ENCODE measurements at regions not wholly inside any gene's neighbourhood (a gene's known extent, or its start where the extent isn't known, plus 50 kb on each side); places are given as distances from the start of the nearest gene placed in this dataset.
"Not testable (repeated sequence)": the region's sequence is repeated elsewhere in the genome, so short reads cannot be mapped to it uniquely, and the experiment has no call there.

DNA sequence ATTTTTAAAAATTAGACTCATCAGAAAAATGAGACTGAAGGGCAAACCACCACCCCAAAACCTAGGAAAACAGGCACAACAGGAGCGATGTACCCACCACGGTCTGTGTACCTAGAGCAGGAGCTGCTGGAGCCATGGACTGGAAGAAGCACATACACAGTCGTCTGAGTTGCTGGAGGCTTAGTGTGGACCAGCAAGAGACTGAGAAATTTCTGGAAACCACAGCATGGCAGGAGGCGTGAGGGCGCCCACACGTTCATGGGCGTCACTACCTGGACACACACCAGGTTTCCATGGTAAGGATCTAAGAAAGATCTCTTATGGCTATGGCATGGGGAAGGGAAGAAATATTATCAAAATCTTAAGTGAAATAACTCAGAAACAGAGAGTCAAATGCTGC, 91.9 kb downstream of the MED10 start:
- Mint-ChIP-seq H3K4me1 (ENCODE audit: low read depth, unreplicated experiment) (no peaks in the 10 kb centered on the region), H3K27me3 (ENCODE audit: low read depth, unreplicated experiment) (no peaks in the 10 kb centered on the region), H3K4me3 (ENCODE audit: unreplicated experiment) (no peak overlapping the region), H3K27ac (ENCODE audit: unreplicated experiment) (no peak overlapping the region), H3K9me3 (ENCODE audit: unreplicated experiment) (no peaks in the 10 kb centered on the region), H3K36me3 (ENCODE audit: low read depth, unreplicated experiment) (no peaks in the 10 kb centered on the region)
- Histone ChIP-seq H3K4me2 (ENCODE audit: low read length) (no peak overlapping the region), H2AFZ (ENCODE audit: low read depth, low read length) (no peak overlapping the region), H3K36me3 (ENCODE audit: insufficient read depth, low read length) (no peaks in the 10 kb centered on the region), H3K27ac (ENCODE audit: low read depth, low read length) (no peak overlapping the region), H3K27me3 (ENCODE audit: insufficient read depth, low read length) (no peaks in the 10 kb centered on the region), H4K20me1 (ENCODE audit: insufficient read depth, low read length) (no peaks in the 10 kb centered on the region), H3K4me1 (ENCODE audit: insufficient read depth, low read length) (no peaks in the 10 kb centered on the region), H3K9me3 (ENCODE audit: insufficient read depth, low read depth, low read length) (no peaks in the 10 kb centered on the region), H3K4me3 (ENCODE audit: insufficient read depth, low read depth, low read length) (no peak overlapping the region), H3K9ac (ENCODE audit: low read length) (no peak overlapping the region), H3K79me2 (ENCODE audit: insufficient read depth, low read length) (no peaks in the 10 kb centered on the region)
- DNase-seq (ENCODE audit: low read depth) (no peak), FAIRE-seq (no peak)
- no peak for TF ChIP-seq EZH2 (IDR thresholded peaks at IDR 0.05; ENCODE audit: insufficient read depth, low read length)
- TF ChIP-seq, protein P1, sequence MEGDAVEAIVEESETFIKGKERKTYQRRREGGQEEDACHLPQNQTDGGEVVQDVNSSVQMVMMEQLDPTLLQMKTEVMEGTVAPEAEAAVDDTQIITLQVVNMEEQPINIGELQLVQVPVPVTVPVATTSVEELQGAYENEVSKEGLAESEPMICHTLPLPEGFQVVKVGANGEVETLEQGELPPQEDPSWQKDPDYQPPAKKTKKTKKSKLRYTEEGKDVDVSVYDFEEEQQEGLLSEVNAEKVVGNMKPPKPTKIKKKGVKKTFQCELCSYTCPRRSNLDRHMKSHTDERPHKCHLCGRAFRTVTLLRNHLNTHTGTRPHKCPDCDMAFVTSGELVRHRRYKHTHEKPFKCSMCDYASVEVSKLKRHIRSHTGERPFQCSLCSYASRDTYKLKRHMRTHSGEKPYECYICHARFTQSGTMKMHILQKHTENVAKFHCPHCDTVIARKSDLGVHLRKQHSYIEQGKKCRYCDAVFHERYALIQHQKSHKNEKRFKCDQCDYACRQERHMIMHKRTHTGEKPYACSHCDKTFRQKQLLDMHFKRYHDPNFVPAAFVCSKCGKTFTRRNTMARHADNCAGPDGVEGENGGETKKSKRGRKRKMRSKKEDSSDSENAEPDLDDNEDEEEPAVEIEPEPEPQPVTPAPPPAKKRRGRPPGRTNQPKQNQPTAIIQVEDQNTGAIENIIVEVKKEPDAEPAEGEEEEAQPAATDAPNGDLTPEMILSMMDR (IDR thresholded peaks at IDR 0.05; ENCODE audit: insufficient read depth, low read depth, low read length) = no peak

DNA sequence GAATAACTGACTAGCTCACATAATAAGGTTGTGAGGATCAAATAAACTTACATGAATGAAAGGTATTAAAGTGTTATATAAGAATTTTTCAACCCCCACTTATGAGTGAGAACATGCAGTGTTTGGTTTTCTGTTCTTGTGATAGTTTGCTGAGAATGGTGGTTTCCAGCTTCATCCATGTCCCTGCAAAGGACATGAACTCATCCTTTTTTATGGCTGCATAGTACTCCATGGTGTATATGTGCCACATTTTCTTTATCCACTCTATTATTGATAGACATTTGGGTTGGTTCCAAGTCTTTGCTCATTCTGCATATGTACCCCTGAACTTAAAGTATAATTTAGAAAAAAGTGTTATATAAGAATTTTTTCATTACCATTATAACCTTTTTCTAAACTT, 93.9 kb downstream of the MED10 start:
- not testable (repeated sequence) for H3K36me3 ChIP-seq (ENCODE audit: insufficient read depth, low read length); H3K4me3 Mint-ChIP-seq (ENCODE audit: unreplicated experiment); H3K27me3 Mint-ChIP-seq (ENCODE audit: low read depth, unreplicated experiment)

DNA sequence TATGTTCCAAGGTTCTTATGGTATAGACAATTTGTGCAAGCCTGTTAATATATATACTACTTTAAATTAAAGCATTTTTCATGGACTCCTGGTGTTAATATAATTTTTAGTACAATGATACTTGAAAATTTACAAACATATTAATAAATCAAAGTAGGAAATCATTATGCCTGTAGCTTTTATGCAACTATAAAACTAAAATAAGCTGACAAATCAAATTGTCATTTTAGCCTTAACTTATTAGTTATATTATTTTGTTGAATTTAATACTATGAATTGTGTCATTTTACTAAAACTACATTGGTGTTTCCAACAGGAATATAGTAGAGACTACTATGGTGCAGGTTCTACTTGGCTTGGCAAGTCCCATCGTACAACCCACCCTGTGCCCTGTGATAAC, 96.0 kb downstream of the MED10 start:
- H3K4me1 Mint-ChIP-seq (ENCODE audit: low read depth, unreplicated experiment) = no peaks in the 10 kb centered on the region
- TF ChIP-seq EZH2 (IDR thresholded peaks at IDR 0.05; ENCODE audit: insufficient read depth, low read length) = no peak
- H3K4me2 ChIP-seq (ENCODE audit: low read length) = no peak overlapping the region

More for the DNA sequence above, 93.9 kb downstream of the MED10 start:
- H3K4me3 ChIP-seq (ENCODE audit: insufficient read depth, low read depth, low read length); H3K9ac ChIP-seq (ENCODE audit: low read length); H3K4me2 ChIP-seq (ENCODE audit: low read length); H3K79me2 ChIP-seq (ENCODE audit: insufficient read depth, low read length); H3K27me3 ChIP-seq (ENCODE audit: insufficient read depth, low read length); H3K9me3 ChIP-seq (ENCODE audit: insufficient read depth, low read depth, low read length); H3K9me3 Mint-ChIP-seq (ENCODE audit: unreplicated experiment); H3K4me1 Mint-ChIP-seq (ENCODE audit: low read depth, unreplicated experiment); H3K27ac Mint-ChIP-seq (ENCODE audit: unreplicated experiment); H4K20me1 ChIP-seq (ENCODE audit: insufficient read depth, low read length); H2AFZ ChIP-seq (ENCODE audit: low read depth, low read length); H3K27ac ChIP-seq (ENCODE audit: low read depth, low read length); H3K36me3 Mint-ChIP-seq (ENCODE audit: low read depth, unreplicated experiment); H3K4me1 ChIP-seq (ENCODE audit: insufficient read depth, low read length); FAIRE-seq; DNase-seq (ENCODE audit: low read depth): not testable (repeated sequence)

DNA sequence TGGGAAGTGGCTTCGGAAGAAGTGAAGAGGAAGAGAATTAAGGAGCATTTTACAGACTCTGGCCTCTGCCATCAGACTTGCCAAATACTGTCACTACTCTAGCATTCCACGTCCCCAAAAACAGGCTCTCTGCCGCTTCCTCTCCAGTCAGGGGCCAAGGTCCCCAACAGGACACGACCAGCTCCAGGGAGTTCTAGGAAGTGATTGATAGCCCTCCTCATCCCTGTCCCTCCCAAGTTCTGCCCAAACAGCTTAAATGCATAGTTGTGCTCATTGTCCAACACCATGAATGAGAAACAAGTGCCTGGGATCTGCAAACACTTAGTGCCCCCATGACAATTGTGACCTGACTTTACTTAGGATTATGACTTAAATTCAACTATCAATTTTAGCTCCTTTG, 96.5 kb downstream of the MED10 start:
- Mint-ChIP-seq H3K4me3 (ENCODE audit: unreplicated experiment) (no peak overlapping the region), H3K36me3 (ENCODE audit: low read depth, unreplicated experiment) (no peaks in the 10 kb centered on the region), H3K27ac (ENCODE audit: unreplicated experiment) (no peak overlapping the region), H3K4me1 (ENCODE audit: low read depth, unreplicated experiment) (no peaks in the 10 kb centered on the region), H3K9me3 (ENCODE audit: unreplicated experiment) (no peaks in the 10 kb centered on the region), H3K27me3 (ENCODE audit: low read depth, unreplicated experiment) (no peaks in the 10 kb centered on the region)
- Histone ChIP-seq H2AFZ (ENCODE audit: low read depth, low read length) (no peak overlapping the region), H3K36me3 (ENCODE audit: insufficient read depth, low read length) (no peaks in the 10 kb centered on the region), H3K4me2 (ENCODE audit: low read length) (no peak overlapping the region), H3K9me3 (ENCODE audit: insufficient read depth, low read depth, low read length) (peaks cover 2% of the 10 kb centered on the region), H3K4me3 (ENCODE audit: insufficient read depth, low read depth, low read length) (no peak overlapping the region), H3K27ac (ENCODE audit: low read depth, low read length) (no peak overlapping the region), H3K9ac (ENCODE audit: low read length) (no peak overlapping the region), H3K79me2 (ENCODE audit: insufficient read depth, low read length) (no peaks in the 10 kb centered on the region), H3K4me1 (ENCODE audit: insufficient read depth, low read length) (no peaks in the 10 kb centered on the region), H3K27me3 (ENCODE audit: insufficient read depth, low read length) (no peaks in the 10 kb centered on the region), H4K20me1 (ENCODE audit: insufficient read depth, low read length) (no peaks in the 10 kb centered on the region)
- FAIRE-seq (no peak), DNase-seq (ENCODE audit: low read depth) (no peak)
- no peak for TF ChIP-seq EZH2 (IDR thresholded peaks at IDR 0.05; ENCODE audit: insufficient read depth, low read length)
- TF ChIP-seq, protein P1 (IDR thresholded peaks at IDR 0.05; ENCODE audit: insufficient read depth, low read depth, low read length) = no peak

More for the DNA sequence above, 96.0 kb downstream of the MED10 start:
- Histone ChIP-seq H3K27ac (ENCODE audit: low read depth, low read length) (no peak overlapping the region), H3K79me2 (ENCODE audit: insufficient read depth, low read length) (no peaks in the 10 kb centered on the region), H3K27me3 (ENCODE audit: insufficient read depth, low read length) (no peaks in the 10 kb centered on the region), H3K4me3 (ENCODE audit: insufficient read depth, low read depth, low read length) (no peak overlapping the region), H3K9me3 (ENCODE audit: insufficient read depth, low read depth, low read length) (no peaks in the 10 kb centered on the region), H4K20me1 (ENCODE audit: insufficient read depth, low read length) (no peaks in the 10 kb centered on the region), H3K4me1 (ENCODE audit: insufficient read depth, low read length) (no peaks in the 10 kb centered on the region), H3K36me3 (ENCODE audit: insufficient read depth, low read length) (no peaks in the 10 kb centered on the region), H3K9ac (ENCODE audit: low read length) (no peak overlapping the region), H2AFZ (ENCODE audit: low read depth, low read length) (no peak overlapping the region)
- Mint-ChIP-seq H3K36me3 (ENCODE audit: low read depth, unreplicated experiment) (no peaks in the 10 kb centered on the region), H3K27me3 (ENCODE audit: low read depth, unreplicated experiment) (no peaks in the 10 kb centered on the region), H3K4me3 (ENCODE audit: unreplicated experiment) (no peak overlapping the region), H3K27ac (ENCODE audit: unreplicated experiment) (no peak overlapping the region), H3K9me3 (ENCODE audit: unreplicated experiment) (no peaks in the 10 kb centered on the region)
- FAIRE-seq (no peak), DNase-seq (ENCODE audit: low read depth) (no peak)
